Activated CD4-positive, alpha-beta T cell treated with anti-CD3 and anti-CD28 coated beads for 36 hours (primary cell): ENCODE measurements at regions not wholly inside any gene's neighbourhood (a gene's known extent, or its start where the extent isn't known, plus 50 kb on each side); places are given as distances from the start of the nearest gene placed in this dataset.
"Not testable (repeated sequence)": the region's sequence is repeated elsewhere in the genome, so short reads cannot be mapped to it uniquely, and the experiment has no call there.

Experiments
- ATAC-seq: fragments of 200-7000 bp; cut with Tn5 transposase; one replicate; pipeline ENCODE4 v1.10.0; 2021; ENCODE audit warnings: mild to moderate bottlenecking, moderate library complexity
- CTCF ChIA-PET: fragments of 350-600 bp; sonication (Branson Sonifier 250); formaldehyde crosslinking; loops from one replicate; lab custom pipeline; 2021; ENCODE audit warnings: antibody characterized with exemption; lab: Charles Lee
- POLR2A ChIA-PET: fragments of 350-600 bp; sonication (Branson Sonifier 250); formaldehyde crosslinking; loops from one replicate; lab custom pipeline; 2021; ENCODE audit warnings: antibody characterized with exemption, inconsistent platforms; lab: Charles Lee
- DNase-seq: peaks from one replicate; pipeline ENCODE4 v3.0.0-alpha.2; 2020
- H3K27ac Mint-ChIP-seq: one replicate; pipeline ENCODE4 v1.8.0; 2021; ENCODE audit warnings: mixed read lengths
- H3K27me3 Mint-ChIP-seq: one replicate; pipeline ENCODE4 v1.8.0; 2021; ENCODE audit warnings: mixed read lengths
- H3K36me3 Mint-ChIP-seq: one replicate; pipeline ENCODE4 v1.8.0; 2021; ENCODE audit warnings: low read depth, mixed read lengths
- H3K4me1 Mint-ChIP-seq: one replicate; pipeline ENCODE4 v1.8.0; 2021; ENCODE audit warnings: mixed read lengths
- H3K4me3 Mint-ChIP-seq: one replicate; pipeline ENCODE4 v1.8.0; 2021; ENCODE audit warnings: mild to moderate bottlenecking, moderate library complexity, mixed read lengths
- H3K9me3 Mint-ChIP-seq: one replicate; pipeline ENCODE4 v1.8.0; 2021; ENCODE audit warnings: low read depth, mixed read lengths
- intact Hi-C, 2 experiments: fragments of 100-400 bp; cut with DNase I in 1 of 2; cut with micrococcal nuclease in 1 of 2; formaldehyde crosslinking; loops; one replicate each; pipeline versions ENCODE4 v1.14.2 to v1.15.1; 2022 to 2024; cut with DNase I, micrococcal nuclease

GRCh38 chr7:17046259-17046658 is 164.5 kb upstream of the AGR3 start:
- ChIA-PET CTCF (no interaction called here), POLR2A (no interaction called here)
- Mint-ChIP-seq H3K36me3 (no peaks in the 10 kb centered on the region), H3K27ac (no peak overlapping the region), H3K4me3 (no peak overlapping the region), H3K27me3 (peaks cover 2% of the 10 kb centered on the region), H3K4me1 (peaks cover 15% of the 10 kb centered on the region), H3K9me3 (no peaks in the 10 kb centered on the region)
- ATAC-seq (no peak), DNase-seq (no peak)
- intact Hi-C loops: no loop called here

DNA sequence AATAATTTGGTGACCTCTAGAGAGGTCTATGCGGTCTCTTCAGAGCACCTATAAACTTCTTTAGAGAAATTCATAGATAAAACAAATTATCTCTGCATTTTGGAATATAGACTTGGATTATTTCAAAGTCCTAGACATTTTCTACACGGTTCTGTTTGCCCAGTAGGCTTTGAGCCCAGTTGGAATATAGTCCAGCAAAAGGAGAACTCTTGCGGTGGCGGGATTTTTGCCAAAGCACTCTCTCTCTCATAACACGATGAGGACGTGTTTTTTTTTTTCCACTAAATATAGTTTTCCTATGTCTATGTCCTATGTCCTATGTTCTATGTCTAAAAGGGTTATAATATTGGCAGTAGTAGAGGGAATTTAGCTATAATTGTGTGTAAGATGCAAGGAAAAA is 164.9 kb upstream of the AGR3 start:
- Mint-ChIP-seq H3K9me3 (no peaks in the 10 kb centered on the region), H3K27ac (no peak overlapping the region), H3K27me3 (peaks cover 2% of the 10 kb centered on the region), H3K36me3 (no peaks in the 10 kb centered on the region), H3K4me1 (peaks cover 12% of the 10 kb centered on the region), H3K4me3 (no peak overlapping the region)
- ATAC-seq (no peak), DNase-seq (no peak)
- intact Hi-C loops: no loop called here
- ChIA-PET CTCF (no interaction called here), POLR2A (no interaction called here)

- H3K9me3 Mint-ChIP-seq, POLR2A ChIA-PET, H3K27ac Mint-ChIP-seq, H3K36me3 Mint-ChIP-seq, DNase-seq, H3K4me3 Mint-ChIP-seq, H3K4me1 Mint-ChIP-seq, H3K27me3 Mint-ChIP-seq, ATAC-seq: not testable (repeated sequence)
- CTCF ChIA-PET: interaction anchor here (3.0 kb wide), 1 partner anchor 9 kb away, joined by 8 read pairs; no protein-coding TSS in a partner anchor
- intact Hi-C loops: loop anchor here in 1 of 2 experiments (5.0 kb wide), 1 partner anchor 49 kb away; no protein-coding TSS in a partner anchor
Observed at GRCh38 chr7:17053164-17053563, 171.4 kb upstream of the AGR3 start.

- intact Hi-C loops: loop anchor here in 1 of 2 experiments (5.0 kb wide), 1 partner anchor 48 kb away; no protein-coding TSS in a partner anchor
- no peak for DNase-seq
- Mint-ChIP-seq H3K4me1 (peaks cover 3% of the 10 kb centered on the region), H3K27ac (no peak overlapping the region), H3K4me3 (no peak overlapping the region), H3K27me3 (no peaks in the 10 kb centered on the region), H3K9me3 (no peaks in the 10 kb centered on the region), H3K36me3 (no peaks in the 10 kb centered on the region)
- no peak for ATAC-seq
- CTCF ChIA-PET: interaction anchor here (0.6 to 3.0 kb wide), 5 partner anchors 8 to 40 kb away, joined by 3 to 8 read pairs (median 3); no protein-coding TSS in a partner anchor
- POLR2A ChIA-PET: no interaction called here
Observed at GRCh38 chr7:17054206-17054605, 172.4 kb upstream of the AGR3 start.

- H3K4me1 Mint-ChIP-seq: peaks cover 3% of the 10 kb centered on the region
- DNase-seq (no peak), ATAC-seq (no peak)
- H3K36me3 Mint-ChIP-seq: no peaks in the 10 kb centered on the region
- CTCF ChIA-PET: interaction anchor here (0.8 to 3.0 kb wide), 3 partner anchors 8 to 41 kb away, joined by 3 to 8 read pairs (median 4); no protein-coding TSS in a partner anchor
- no peaks in the 10 kb centered on the region for H3K9me3 Mint-ChIP-seq
- H3K4me3 Mint-ChIP-seq: no peak overlapping the region
- no peak overlapping the region for H3K27ac Mint-ChIP-seq
- H3K27me3 Mint-ChIP-seq: no peaks in the 10 kb centered on the region
- POLR2A ChIA-PET: no interaction called here
- intact Hi-C loops: loop anchor here in 1 of 2 experiments (5.0 kb wide), 1 partner anchor 47 kb away; no protein-coding TSS in a partner anchor
Observed at GRCh38 chr7:17054836-17055235, 173.1 kb upstream of the AGR3 start.

DNA sequence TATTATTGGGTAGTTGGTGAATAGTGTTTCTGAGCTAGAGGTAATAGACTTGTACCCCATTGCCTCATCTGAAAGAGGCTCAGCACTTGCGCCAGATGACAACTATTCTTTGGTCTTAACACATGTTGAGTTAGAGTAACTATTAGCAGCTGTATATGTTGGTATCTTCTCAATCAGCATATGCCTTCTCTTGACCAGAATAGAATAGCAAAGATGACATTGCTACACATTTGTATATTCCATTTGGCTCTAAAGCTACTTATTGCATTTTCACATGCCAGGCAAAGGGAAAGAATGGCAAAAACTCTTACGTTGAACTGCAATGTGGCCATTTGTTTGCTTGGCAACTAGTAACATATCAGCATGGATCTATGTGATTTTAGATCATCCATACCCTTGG is 173.8 kb upstream of the AGR3 start:
- Mint-ChIP-seq H3K4me1 (peaks cover 3% of the 10 kb centered on the region), H3K9me3 (no peaks in the 10 kb centered on the region), H3K4me3 (no peak overlapping the region), H3K27ac (no peak overlapping the region), H3K36me3 (no peaks in the 10 kb centered on the region), H3K27me3 (no peaks in the 10 kb centered on the region)
- no peak for ATAC-seq
- no peak for DNase-seq
- ChIA-PET POLR2A (no interaction called here), CTCF (interaction anchor here (0.8 to 1.2 kb wide), 2 partner anchors 9 to 41 kb away, joined by 3 to 4 read pairs; no protein-coding TSS in a partner anchor)
- intact Hi-C loops: no loop called here

GRCh38 chr7:17056491-17057142 is 174.8 kb upstream of the AGR3 start:
- H3K27me3 Mint-ChIP-seq: no peaks in the 10 kb centered on the region
- H3K4me3 Mint-ChIP-seq: no peak overlapping the region
- POLR2A ChIA-PET: no interaction called here
- DNase-seq (no peak), ATAC-seq (no peak)
- intact Hi-C loops: no loop called here
- H3K9me3 Mint-ChIP-seq: no peaks in the 10 kb centered on the region
- H3K27ac Mint-ChIP-seq: no peak overlapping the region
- H3K4me1 Mint-ChIP-seq: peaks cover 3% of the 10 kb centered on the region
- CTCF ChIA-PET: no interaction called here
- no peaks in the 10 kb centered on the region for H3K36me3 Mint-ChIP-seq

DNA sequence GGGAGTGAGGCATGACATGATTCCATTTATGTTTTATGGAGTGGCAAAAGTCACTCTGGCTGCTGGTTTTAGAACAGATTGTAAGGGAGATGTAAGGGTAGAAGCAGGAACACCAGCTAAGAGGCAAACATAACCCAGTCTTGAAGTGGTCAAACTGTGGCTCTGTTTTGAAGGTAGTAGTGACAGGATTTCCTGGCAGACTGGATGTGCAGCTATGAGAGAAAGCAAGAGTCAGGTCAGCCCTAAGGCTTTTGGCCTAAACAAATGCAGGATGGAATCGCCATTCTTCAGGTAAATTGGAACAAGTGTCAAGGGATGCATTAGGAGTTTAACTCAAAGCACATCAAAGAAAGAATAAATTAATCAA is 175.3 kb upstream of the AGR3 start:
- ChIA-PET CTCF (no interaction called here), POLR2A (no interaction called here)
- Mint-ChIP-seq H3K9me3 (no peaks in the 10 kb centered on the region), H3K4me1 (peaks cover 3% of the 10 kb centered on the region), H3K27me3 (no peaks in the 10 kb centered on the region), H3K27ac (no peak overlapping the region), H3K4me3 (no peak overlapping the region), H3K36me3 (no peaks in the 10 kb centered on the region)
- intact Hi-C loops: no loop called here
- no peak for ATAC-seq
- no peak for DNase-seq

DNA sequence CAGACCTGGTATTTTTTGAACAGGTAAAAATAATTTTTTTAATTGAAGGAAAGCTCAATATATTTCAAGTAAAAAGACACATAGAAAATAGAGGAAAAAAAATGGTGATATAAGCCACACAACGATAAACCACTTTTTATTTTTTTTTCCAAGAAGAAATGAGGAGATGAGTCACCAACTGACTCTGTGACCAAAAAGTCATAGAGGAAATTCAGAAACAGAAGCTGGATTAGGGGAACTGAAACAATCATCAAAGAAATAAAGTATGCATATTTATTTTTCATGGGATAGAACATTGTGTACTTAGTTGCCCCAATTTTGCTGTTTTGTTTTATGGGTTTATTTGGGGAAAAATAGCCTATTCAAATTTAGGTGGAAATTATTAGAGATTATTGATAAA is 176.8 kb upstream of the AGR3 start:
- Mint-ChIP-seq H3K9me3 (no peaks in the 10 kb centered on the region), H3K4me3 (no peak overlapping the region), H3K27me3 (no peaks in the 10 kb centered on the region), H3K4me1 (peaks cover 13% of the 10 kb centered on the region), H3K36me3 (no peaks in the 10 kb centered on the region), H3K27ac (no peak overlapping the region)
- ATAC-seq: no peak
- POLR2A ChIA-PET: interaction anchor here (0.7 kb wide), 1 partner anchor 78 kb away, joined by 3 read pairs; no protein-coding TSS in a partner anchor
- DNase-seq: no peak
- intact Hi-C loops: no loop called here
- CTCF ChIA-PET: interaction anchor here (0.6 to 1.3 kb wide), 2 partner anchors 72 to 76 kb away, joined by 3 to 4 read pairs; no protein-coding TSS in a partner anchor

- no peak for ATAC-seq
- DNase-seq: no peak
- intact Hi-C loops: loop anchor here (5.0 kb wide), 2 partner anchors 237 to 242 kb away; partner anchors contain the start of gene AHR (in 1 of the 2)
- no peaks in the 10 kb centered on the region for H3K27me3 Mint-ChIP-seq
- POLR2A ChIA-PET: no interaction called here
- H3K4me1 Mint-ChIP-seq: peaks cover 15% of the 10 kb centered on the region
- H3K9me3 Mint-ChIP-seq: no peaks in the 10 kb centered on the region
- no peak overlapping the region for H3K27ac Mint-ChIP-seq
- no peaks in the 10 kb centered on the region for H3K36me3 Mint-ChIP-seq
- H3K4me3 Mint-ChIP-seq: no peak overlapping the region
- CTCF ChIA-PET: interaction anchor here (0.6 to 1.3 kb wide), 2 partner anchors 70 to 187 kb away, joined by 3 to 4 read pairs; no protein-coding TSS in a partner anchor
Observed at GRCh38 chr7:17060051-17060450, 178.3 kb upstream of the AGR3 start.

GRCh38 chr7:17061443-17061842 is 179.7 kb upstream of the AGR3 start:
- peaks cover 15% of the 10 kb centered on the region for H3K4me1 Mint-ChIP-seq
- no peak for ATAC-seq
- no peak overlapping the region for H3K27ac Mint-ChIP-seq
- ChIA-PET CTCF (interaction anchor here (0.7 to 2.4 kb wide), 2 partner anchors 240 to 634 kb away, joined by 3 to 7 read pairs; no protein-coding TSS in a partner anchor), POLR2A (no interaction called here)
- no peaks in the 10 kb centered on the region for H3K36me3 Mint-ChIP-seq
- H3K4me3 Mint-ChIP-seq: no peak overlapping the region
- DNase-seq: no peak
- no peaks in the 10 kb centered on the region for H3K27me3 Mint-ChIP-seq
- no peaks in the 10 kb centered on the region for H3K9me3 Mint-ChIP-seq
- intact Hi-C loops: loop anchor here (5.0 kb wide), 2 partner anchors 236 to 241 kb away; partner anchors contain the start of gene AHR (in 1 of the 2)
